Mesothelial cell of epicardium (in vitro differentiated cells): ENCODE measurements at regions not wholly inside any gene's neighbourhood (a gene's known extent, or its start where the extent isn't known, plus 50 kb on each side); places are given as distances from the start of the nearest gene placed in this dataset.
"Not testable (repeated sequence)": the region's sequence is repeated elsewhere in the genome, so short reads cannot be mapped to it uniquely, and the experiment has no call there.

Experiments
- DNase-seq, 2 experiments: peaks; one replicate each; pipeline ENCODE4 v3.0.0; 2021; ENCODE audit warnings: low spot score in 2 of 2; ENCODE audit not compliant: unreplicated experiment in 2 of 2
- H3K27ac Mint-ChIP-seq: 2 replicates; pipeline ENCODE4 v1.8.0; 2021; ENCODE audit warnings: mixed read lengths
- H3K27me3 Mint-ChIP-seq: 2 replicates; pipeline ENCODE4 v1.8.0; 2021; ENCODE audit warnings: low read depth, mixed read lengths
- H3K36me3 Mint-ChIP-seq: 2 replicates; pipeline ENCODE4 v1.8.0; 2021; ENCODE audit warnings: mixed read lengths
- H3K4me1 Mint-ChIP-seq: 2 replicates; pipeline ENCODE4 v1.8.0; 2021; ENCODE audit warnings: mixed read lengths
- H3K4me3 Mint-ChIP-seq: 2 replicates; pipeline ENCODE4 v1.8.0; 2021; ENCODE audit warnings: mild to moderate bottlenecking, moderate library complexity, mixed read lengths
- H3K9me3 Mint-ChIP-seq: 2 replicates; pipeline ENCODE4 v1.8.0; 2021; ENCODE audit warnings: mixed read lengths
- CTCF ChIP-seq: fragments of 200-600 bp; sonication (generic); IDR thresholded peaks from one replicate; pipeline ENCODE4 v1.5.0; 2021; ENCODE audit warnings: antibody characterized with exemption; ENCODE audit not compliant: unreplicated experiment

DNA sequence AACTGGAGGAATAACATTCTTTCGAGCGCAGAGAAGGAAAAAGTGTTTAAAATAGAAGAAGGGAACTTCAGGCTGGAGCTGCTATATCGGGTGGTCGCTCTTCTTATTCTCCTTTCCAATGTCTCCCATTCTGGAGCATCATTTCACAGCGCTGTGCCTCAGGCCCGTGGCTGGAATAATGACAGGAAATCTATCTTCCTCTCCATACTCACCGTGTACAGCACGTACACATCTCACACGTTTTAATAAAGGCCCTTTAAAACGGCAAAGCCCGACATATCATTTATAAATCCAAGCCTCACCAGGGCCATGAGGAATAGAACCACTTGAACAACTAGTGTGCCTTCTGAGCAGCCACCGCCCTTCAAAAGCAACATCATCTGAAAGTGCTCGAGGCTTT is 264.4 kb downstream of the TEX29 start:
- Mint-ChIP-seq H3K27ac (no peak overlapping the region), H3K9me3 (peaks cover 12% of the 10 kb centered on the region), H3K27me3 (peaks cover 17% of the 10 kb centered on the region), H3K4me3 (no peak overlapping the region), H3K4me1 (no peaks in the 10 kb centered on the region), H3K36me3 (no peaks in the 10 kb centered on the region)
- no peak for TF ChIP-seq CTCF
- DNase-seq, result no peak

DNA sequence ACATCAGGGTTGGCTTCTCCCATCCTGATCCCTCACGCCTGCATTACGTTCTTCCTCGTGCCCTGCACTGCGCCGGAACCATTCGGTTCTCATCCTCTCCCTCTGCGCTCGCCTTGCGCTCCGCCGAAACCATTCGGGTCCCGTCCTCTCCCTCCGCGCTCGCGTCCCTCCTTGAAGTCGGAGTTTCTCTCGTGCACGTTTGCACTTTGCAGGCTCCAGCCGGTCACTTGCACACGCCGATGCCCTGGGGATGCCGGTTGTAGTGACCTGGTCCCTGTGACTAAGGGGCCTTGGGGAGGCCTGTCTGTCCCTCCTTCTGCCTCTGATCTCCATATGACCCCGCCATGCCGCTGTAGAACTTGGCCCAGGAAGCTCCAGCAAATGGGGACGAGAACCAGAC is 265.8 kb downstream of the TEX29 start:
- H3K9me3 Mint-ChIP-seq, result peaks cover 17% of the 10 kb centered on the region
- H3K27me3 Mint-ChIP-seq, result peaks cover 18% of the 10 kb centered on the region
- H3K4me1 Mint-ChIP-seq, result no peaks in the 10 kb centered on the region
- H3K27ac Mint-ChIP-seq, result no peak overlapping the region
- H3K4me3 Mint-ChIP-seq, result no peak overlapping the region
- no peaks in the 10 kb centered on the region for H3K36me3 Mint-ChIP-seq
- no peak for TF ChIP-seq CTCF
- no peak for DNase-seq

- Mint-ChIP-seq H3K36me3 (no peaks in the 10 kb centered on the region), H3K4me1 (no peaks in the 10 kb centered on the region), H3K4me3 (no peak overlapping the region), H3K9me3 (peaks cover 13% of the 10 kb centered on the region), H3K27ac (no peak overlapping the region), H3K27me3 (peaks cover 15% of the 10 kb centered on the region)
- TF ChIP-seq CTCF, result no peak
- no peak for DNase-seq
Observed at GRCh38 chr13:111587249-111587648, 266.8 kb downstream of the TEX29 start.

DNA sequence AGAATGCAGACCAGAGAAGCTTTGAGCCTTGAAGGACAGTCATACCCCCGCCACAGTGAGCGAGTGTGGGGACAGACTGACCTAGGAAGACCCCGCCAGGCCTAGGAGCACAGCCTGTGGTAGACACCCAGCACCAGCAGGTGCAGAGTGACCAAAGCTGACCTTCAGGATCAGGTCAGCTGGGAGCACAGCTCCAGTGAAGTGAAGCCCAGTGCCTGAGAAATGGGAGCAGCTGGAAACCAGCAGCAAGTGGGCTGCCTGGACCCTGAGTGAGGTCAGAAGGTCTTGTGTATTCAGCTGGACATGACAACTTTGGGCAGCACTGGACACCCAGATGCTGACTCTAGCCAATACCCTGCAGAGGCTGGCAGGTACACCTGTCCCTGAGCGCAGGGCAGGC is 268.9 kb downstream of the TEX29 start:
- H3K27me3 Mint-ChIP-seq, result peaks cover 9% of the 10 kb centered on the region
- no peak overlapping the region for H3K4me3 Mint-ChIP-seq
- H3K4me1 Mint-ChIP-seq, result no peaks in the 10 kb centered on the region
- no peaks in the 10 kb centered on the region for H3K36me3 Mint-ChIP-seq
- DNase-seq, result no peak
- no peak for TF ChIP-seq CTCF
- peaks cover 13% of the 10 kb centered on the region for H3K9me3 Mint-ChIP-seq
- H3K27ac Mint-ChIP-seq, result no peak overlapping the region

GRCh38 chr13:111589992-111590391 is 269.6 kb downstream of the TEX29 start:
- Mint-ChIP-seq H3K27me3 (peaks cover 11% of the 10 kb centered on the region), H3K36me3 (no peaks in the 10 kb centered on the region), H3K4me3 (no peak overlapping the region), H3K9me3 (peaks cover 13% of the 10 kb centered on the region), H3K4me1 (no peaks in the 10 kb centered on the region), H3K27ac (no peak overlapping the region)
- TF ChIP-seq CTCF, result no peak
- no peak for DNase-seq

GRCh38 chr13:111590796-111591195 is 270.4 kb downstream of the TEX29 start:
- H3K27ac Mint-ChIP-seq, result no peak overlapping the region
- H3K9me3 Mint-ChIP-seq, result peaks cover 13% of the 10 kb centered on the region
- DNase-seq, result no peak
- no peak for TF ChIP-seq CTCF
- H3K27me3 Mint-ChIP-seq, result peaks cover 14% of the 10 kb centered on the region
- H3K4me3 Mint-ChIP-seq, result no peak overlapping the region
- H3K36me3 Mint-ChIP-seq, result no peaks in the 10 kb centered on the region
- H3K4me1 Mint-ChIP-seq, result no peaks in the 10 kb centered on the region

DNA sequence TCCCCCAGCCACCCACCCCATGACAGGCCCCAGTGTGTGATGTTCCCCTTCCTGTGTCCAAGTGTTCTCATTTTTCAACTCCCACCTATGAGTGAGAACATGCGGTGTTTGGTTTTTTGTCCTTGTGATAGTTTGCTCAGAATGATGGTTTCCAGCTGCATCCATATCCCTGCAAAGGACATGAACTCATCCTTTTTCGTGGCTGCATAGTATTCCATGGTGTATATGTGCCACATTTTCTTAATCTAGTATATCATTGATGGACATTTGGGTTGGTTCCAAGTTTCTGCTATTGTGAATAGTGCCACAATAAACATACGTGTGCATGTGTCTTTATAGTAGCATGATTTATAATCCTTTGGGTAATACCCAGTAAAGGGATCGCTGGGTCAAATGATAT is 273.0 kb downstream of the TEX29 start:
- not testable (repeated sequence) for H3K36me3 Mint-ChIP-seq, DNase-seq, H3K4me1 Mint-ChIP-seq, H3K27ac Mint-ChIP-seq, H3K4me3 Mint-ChIP-seq
- H3K27me3 Mint-ChIP-seq, result peaks cover 27% of the 10 kb centered on the region
- H3K9me3 Mint-ChIP-seq, result peaks cover 13% of the 10 kb centered on the region
